Fibroblast of skin of back (primary cell): ENCODE measurements at regions not wholly inside any gene's neighbourhood (a gene's known extent, or its start where the extent isn't known, plus 50 kb on each side); places are given as distances from the start of the nearest gene placed in this dataset.
"Not testable (repeated sequence)": the region's sequence is repeated elsewhere in the genome, so short reads cannot be mapped to it uniquely, and the experiment has no call there.

Experiments
- DNase-seq: peaks from one replicate; pipeline ENCODE4 v3.0.0-alpha.2; 2013

DNA sequence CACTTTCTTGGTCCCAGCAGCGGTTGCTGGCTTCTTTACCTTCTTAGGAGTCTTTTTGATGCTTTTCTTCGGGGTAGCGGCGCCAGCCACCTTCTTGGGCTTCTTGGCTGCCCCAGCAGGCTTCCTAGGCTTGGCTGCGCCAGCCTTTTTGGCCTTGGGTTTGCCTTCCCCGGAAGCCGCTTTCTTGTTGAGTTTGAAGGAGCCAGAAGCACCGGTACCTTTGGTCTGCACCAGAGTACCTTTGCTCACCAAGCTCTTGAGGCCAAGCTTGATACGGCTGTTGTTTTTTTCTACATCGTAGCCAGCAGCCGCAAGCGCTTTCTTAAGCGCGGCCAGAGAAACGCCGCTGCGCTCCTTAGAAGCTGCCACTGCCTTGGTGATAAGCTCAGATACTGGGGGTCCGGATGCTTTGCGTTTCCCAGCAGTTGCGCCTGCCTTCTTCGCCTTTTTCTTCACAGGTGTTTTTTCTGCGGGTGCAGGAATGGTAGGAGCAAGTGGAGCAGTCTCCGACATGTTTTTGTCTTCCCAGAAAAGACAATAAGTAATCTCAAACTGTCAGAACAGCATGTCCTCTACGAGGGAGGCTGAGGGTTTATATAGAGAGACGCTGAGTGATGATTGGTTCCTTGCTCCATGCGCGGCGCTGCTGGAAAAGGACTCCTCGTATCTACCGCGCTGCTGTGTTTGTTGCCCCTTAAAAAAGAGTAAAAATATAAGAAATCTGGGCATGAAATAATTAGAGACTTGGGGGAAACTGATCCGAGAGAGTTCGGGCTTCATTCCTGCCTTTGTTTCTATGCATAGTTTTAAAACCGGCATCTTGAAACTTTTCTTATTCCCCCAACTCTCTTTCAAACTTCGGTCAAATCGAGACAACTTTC lies 130.3 kb upstream of the BTN3A2 start:
- peak; percentile 91 for DNase-seq

DNA sequence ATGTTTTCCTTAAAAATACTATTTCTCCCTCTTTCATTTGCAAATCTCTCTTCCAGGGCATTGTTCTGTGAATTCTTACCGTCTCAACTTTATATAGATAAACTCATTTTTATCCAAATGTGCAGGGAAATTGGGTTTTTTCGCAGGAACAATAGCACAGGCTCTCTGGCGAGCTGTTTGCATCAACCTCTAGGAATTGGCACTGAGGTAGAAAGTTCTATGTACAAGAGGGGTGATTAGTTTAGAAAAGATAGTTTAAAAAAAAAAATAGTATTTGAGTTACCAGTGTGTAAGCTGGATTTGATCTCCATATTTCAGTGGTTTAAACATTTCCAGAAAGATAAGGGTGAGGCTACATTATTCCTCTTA lies 129.7 kb upstream of the BTN3A2 start:
- DNase-seq, result peak; percentile 24

DNA sequence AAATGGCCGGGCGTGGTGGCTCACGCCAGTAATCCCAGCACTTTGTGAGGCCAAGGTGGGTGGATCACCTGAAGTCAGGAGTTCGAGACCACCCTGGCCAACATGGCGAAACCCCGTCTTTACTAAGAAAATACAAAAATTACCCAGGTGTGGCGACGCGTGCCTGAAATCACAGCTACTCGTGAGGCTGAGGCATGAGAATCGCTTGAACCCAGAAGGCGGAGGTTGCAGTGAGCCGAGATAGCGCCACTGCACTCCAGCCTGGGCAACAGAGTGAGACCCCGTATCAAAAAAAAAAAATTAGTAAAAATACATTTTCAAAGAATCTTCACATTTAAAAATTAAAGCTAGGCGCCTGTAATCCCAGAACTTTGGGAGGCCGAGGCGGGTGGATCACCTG lies 125.6 kb upstream of the BTN3A2 start:
- not testable (repeated sequence) for DNase-seq

DNA sequence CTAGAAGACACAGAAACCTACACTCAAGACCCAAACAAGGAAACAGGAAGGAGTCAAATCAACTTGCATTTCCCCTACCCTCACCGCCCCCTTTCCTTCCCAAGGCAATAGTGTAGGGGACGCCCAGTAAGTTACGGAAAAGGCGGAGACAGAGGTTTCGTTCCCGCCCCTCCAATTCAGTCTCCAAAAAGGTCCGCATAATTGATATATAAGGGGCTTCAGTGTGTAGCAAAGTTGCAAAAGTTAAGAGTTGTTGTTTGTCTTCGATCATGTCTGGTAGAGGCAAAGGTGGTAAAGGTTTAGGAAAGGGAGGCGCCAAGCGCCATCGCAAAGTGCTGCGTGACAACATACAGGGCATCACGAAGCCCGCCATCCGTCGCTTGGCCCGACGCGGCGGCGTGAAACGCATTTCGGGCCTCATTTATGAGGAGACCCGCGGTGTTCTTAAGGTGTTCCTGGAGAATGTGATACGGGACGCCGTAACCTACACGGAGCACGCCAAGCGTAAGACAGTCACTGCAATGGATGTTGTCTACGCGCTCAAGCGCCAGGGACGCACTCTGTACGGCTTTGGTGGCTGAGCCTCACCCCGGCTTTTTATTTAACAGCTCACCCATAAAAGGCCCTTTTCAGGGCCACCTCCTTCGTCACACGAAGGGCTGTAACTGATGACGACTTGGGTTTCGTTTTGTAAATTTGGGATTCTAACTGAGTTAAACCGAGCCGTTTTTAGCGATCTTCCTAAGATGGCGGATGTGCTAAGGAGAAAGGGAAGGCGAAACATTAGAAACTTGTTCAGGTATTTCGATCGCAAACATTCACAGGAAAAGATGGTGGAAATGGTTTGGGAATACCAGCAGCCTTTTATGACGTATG lies 124.6 kb upstream of the BTN3A2 start:
- DNase-seq, result peak; percentile 94

DNA sequence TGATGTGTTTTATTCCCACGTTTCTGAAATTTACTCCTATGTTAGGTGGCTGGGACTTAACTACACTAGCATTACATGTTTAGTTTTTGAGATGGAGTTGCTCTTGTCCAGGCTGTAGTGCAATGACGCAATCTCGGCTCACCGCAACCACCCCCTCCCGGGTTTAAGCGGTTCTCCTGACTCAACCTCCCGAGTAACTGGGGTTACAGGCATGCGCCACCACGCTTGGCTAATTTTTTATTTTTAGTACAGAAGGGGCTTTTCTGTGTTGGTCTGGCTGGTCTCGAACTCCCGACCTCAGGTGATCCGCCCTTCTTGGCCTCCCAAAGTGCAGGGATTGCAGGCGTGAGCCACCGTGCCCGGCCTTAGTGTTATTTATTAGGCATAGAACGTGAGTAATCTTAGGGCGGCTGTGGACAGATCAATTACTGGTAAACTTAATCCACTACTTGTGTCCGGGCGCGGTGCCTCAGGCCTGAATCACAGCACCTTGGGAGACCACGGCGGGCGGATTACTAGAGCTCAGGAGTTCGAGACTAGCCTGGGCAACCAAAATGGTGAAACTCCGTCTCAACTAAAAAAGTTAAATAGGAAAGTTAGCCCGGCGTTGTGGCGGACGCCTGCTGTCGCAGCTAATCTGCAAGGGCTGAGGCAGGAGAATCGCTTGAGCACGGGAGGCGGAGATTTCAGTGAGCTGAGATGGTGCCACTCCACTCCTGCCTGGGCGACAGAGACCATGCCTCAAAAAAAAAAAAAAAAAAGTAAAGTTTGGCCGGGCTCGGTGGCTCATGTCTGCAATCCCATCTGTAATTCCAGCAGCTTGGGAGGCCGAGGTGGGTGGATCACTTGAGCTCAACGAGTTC lies 123.7 kb upstream of the BTN3A2 start:
- DNase-seq, result peak; percentile 74

DNA sequence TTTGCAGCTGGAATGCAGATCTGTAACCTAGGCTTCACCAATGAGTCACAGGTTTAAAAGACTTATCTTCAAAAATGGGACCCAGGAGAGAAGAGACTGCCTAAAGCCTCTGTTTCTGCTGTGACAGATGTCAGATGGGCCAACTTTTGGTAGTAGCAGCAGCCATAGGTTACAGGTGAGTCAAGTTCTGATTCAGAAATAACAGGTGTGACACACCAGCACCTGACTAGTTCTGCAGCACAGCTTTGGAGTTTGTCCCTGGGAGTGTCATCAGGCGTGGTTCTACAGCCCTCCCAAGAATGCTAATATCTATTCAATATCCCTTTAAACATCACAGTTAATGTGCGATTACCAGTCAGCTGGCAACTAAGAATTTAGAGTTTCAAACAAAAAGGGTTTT lies 121.9 kb upstream of the BTN3A2 start:
- no peak for DNase-seq

DNA sequence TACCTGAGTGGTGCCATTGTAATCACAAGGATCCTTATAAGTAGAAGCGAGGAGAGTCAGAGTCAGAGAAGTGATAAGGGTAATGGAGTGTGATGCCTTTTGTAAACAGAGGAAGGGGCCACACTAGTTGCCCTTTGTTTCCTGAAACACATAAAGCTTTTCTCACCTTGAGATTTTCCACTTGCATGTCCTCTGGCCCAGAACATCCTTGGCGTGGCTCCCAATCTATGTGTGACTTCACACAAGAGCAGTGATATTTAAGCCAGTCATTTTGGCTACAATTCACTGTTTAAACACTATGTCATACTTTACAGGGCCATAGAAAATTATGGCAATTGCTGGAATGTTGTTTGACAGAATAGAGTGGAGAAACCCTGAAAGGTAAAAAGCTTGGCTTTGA lies 121.2 kb upstream of the BTN3A2 start:
- no peak for DNase-seq

DNA sequence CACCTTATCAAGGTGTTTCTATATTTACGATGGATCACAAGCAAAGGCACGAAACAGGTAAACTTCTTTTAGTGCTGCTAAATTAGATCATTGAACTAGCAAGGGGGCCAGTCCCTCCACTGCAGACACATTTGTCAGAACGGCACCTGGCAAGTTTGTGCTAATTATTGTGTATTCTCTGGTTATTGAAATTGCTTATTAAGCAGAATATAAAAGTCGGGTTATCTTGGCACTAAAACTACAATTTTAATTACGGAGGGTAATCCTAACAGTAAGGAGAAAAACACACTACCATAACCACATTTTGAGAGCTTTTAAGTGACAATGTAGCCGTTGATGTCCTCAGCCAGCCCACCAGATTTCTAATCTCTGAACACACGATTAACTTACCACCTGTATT lies 118.9 kb upstream of the BTN3A2 start:
- DNase-seq, result no peak

DNA sequence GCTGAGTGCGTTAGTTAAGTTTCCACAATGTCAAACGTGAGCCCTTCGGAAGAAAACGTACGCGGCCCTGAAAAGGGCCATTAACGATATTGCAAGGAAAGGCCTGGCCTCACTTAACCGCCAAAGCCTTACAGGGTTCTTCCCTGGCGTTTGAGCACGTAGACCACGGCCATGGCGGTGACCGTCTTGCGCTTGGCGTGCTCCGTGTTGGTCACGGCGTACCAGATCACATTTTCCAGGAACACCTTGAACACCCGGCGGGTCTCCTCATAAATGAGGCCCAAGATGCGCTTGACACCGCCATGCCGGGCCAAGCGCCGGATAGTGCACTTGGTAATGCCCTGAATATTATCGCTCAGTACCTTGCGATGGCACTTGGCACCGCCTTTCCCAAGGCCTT lies 118.4 kb upstream of the BTN3A2 start:
- no peak for DNase-seq

DNA sequence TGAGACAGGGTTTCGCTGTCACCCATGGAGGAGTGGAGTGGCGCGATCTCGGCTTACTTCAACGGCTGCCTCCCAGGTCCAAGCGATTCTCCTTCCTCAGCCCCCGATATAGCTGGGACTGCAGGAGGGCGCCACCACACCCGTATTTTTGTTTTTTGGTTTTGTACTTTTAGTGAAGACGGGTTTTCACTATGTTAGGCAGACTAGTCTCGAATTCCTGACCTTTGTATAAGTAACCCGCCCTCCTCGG lies 115.4 kb upstream of the BTN3A2 start:
- no peak for DNase-seq

DNA sequence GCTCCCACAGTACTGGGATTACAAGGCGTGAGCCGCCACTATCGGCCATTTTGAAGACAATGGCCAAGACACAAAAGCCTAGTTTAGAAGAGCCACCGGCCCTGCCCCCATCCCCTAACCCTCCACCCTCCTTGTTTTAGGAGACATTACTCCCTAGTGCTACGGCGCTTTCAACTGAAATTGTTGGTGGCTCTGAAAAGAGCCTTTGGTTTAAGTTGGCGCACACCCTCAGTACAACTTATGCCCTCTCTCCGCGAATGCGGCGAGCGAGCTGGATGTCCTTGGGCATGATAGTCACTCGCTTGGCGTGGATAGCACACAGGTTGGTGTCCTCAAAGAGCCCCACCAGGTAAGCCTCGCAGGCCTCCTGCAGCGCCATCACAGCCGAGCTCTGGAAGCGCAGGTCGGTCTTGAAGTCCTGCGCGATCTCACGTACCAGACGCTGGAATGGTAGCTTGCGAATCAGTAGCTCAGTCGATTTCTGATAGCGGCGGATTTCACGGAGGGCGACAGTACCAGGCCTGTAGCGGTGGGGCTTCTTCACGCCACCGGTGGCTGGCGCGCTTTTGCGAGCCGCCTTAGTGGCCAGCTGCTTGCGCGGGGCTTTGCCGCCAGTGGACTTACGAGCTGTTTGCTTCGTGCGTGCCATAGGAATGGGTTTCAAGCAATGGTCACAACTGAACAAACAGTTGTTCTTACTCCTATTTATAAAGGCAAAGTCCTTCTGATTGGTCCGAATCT lies 114.9 kb upstream of the BTN3A2 start:
- DNase-seq, result peak; percentile 85

DNA sequence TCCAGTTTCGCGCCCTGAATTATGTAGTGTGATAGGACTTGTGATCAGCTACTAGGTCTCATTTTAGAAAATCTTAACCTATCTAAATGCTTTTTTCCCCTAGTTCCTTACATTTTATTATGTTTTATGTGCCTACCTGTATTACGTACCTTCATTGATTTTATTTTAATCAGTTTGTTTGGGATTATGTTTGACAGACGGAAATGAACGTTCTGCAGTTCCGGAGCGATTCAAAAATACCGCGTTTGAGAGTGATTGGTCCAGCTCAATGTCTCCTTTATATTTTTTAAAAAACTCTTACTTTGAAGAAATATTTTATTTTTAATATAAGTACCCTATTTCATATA lies 114.3 kb upstream of the BTN3A2 start:
- no peak for DNase-seq

DNA sequence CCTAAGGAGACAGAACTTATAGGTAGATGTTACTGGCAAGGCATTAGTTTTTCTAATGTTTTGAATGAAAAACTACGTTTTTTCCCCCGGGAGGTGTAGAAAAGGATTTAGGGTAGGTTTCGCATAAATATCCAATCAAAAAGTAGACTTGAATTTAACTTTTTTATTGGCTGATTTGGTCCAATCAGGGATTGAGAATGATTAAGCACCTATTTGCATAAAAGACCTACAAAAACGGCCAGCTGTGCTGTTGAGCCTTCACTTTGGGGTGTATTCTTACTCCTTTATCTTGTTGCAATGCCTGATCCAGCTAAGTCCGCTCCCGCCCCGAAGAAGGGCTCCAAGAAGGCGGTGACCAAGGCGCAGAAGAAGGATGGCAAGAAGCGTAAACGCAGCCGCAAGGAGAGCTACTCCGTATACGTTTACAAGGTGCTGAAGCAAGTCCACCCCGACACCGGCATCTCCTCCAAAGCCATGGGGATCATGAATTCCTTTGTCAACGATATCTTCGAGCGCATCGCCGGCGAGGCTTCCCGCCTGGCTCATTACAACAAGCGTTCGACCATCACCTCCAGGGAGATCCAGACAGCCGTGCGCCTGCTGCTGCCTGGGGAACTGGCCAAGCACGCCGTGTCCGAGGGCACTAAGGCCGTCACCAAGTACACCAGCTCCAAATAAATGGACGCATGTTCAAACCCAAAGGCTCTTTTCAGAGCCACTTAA lies 113.5 kb upstream of the BTN3A2 start:
- DNase-seq, result peak; percentile 93

DNA sequence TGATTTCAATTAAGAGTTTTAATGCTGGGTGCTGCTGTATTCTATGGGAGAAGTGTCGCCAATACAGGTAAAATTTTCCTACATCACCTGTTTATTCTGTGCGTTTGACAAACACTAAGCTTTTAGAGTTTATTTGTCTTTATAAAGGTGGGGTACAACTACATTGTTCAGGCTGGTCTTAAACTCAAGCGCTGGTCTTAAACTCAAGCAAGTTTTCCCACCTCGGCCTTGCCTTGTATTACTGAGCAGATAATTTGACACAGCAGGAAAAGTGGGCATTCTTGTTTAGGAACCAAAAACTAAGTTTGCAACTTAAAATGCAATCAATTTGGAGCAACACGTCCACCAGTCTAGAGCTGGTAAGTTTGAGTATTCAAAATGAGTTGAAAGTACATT lies 112.9 kb upstream of the BTN3A2 start:
- DNase-seq, result no peak

DNA sequence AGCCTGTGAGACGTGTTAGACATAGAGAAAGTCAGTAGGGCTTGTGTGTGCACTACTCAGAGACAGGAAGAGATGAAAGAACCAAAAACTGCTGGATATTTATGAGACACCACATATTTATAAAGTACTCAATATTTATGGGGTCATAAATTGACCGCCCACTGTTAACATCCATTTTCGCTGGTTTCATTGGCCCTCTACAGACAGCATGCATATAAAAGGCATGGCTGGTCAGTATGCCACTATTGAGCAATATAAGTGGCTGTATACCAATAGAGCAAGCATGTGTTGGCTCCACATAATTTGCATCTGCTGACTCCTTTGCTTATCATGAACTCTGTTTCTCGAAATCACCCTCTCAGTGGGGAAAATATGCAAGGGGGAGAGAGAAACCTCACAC lies 110.3 kb upstream of the BTN3A2 start:
- DNase-seq, result no peak

DNA sequence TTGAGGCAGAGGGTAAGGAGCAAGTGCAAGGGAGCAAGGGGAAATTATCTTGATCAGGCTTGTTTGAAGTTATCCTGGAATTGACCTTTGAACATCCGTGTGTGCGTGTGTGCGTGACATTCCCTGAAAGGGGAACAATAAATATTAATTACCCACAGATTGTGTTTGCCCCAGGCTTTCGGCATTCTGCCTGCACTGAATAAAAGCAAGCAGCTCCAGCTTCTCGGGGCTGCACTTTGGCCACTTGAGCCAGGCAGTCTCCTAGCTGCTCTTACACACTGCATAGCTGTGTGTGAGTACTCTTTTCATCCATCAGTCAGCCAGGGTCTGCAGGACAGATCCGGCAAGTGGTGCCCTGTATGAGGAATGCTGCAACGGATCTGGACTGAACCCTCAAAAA lies 107.7 kb upstream of the BTN3A2 start:
- DNase-seq, result no peak

DNA sequence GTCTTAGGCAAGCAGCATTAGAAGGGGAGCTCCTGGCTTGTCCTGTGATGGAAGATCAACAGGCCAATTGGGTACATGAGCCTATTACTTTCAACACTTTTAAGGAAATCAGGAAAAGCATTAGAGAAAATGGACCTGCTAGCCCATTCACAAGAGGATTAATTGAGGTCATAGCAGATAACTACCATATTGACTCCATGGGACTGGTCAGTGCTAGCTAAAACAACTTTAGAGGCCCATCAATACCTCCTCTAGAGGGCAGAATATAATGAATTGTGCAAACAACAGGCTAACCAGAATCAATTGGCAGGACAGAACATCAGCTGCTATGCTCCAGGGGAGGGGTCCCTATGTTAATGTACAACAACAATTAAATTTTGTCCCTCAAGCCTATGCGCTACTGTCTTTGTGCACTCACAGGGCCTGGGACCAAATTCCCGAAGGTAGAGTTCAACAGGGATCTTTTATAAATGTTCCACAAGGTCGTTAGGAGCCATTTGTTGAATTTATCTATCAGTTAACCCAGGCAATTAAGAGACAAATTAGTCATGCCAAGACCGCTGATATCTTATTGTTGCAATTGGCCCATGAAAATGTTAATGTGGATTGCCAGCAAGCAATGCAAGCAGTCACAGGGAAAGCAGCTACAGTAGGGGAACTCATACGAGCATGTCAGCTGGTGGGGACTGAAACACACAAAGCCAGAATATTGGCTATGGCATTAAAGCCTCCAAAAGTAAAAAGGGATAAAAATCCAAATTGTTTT lies 106.6 kb upstream of the BTN3A2 start:
- DNase-seq, result no peak

DNA sequence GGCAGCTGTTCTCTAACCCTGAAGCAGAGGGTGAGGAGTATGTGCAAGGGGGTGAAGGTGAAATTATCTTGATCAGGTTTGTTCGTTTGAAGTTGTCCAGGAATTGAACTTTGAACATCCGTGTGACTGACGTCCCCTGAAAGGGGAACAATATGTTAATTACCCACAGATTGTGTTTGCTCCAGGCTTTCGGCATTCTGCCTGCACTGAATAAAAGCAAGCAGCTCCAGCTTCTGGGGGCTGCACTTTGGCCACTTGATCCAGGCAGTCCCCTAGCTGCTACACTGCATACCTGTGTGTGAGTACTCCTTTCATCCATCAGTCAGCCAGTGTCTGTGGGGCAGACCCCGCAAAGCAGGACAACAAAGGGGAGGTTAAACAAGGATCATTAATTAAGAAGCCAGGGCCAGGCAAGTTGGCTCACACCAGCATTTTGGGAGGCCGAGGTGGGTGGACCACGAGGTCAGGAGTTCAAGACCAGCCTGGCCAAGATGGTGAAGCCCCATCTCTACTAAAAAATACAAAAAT lies 104.8 kb upstream of the BTN3A2 start:
- no peak for DNase-seq

DNA sequence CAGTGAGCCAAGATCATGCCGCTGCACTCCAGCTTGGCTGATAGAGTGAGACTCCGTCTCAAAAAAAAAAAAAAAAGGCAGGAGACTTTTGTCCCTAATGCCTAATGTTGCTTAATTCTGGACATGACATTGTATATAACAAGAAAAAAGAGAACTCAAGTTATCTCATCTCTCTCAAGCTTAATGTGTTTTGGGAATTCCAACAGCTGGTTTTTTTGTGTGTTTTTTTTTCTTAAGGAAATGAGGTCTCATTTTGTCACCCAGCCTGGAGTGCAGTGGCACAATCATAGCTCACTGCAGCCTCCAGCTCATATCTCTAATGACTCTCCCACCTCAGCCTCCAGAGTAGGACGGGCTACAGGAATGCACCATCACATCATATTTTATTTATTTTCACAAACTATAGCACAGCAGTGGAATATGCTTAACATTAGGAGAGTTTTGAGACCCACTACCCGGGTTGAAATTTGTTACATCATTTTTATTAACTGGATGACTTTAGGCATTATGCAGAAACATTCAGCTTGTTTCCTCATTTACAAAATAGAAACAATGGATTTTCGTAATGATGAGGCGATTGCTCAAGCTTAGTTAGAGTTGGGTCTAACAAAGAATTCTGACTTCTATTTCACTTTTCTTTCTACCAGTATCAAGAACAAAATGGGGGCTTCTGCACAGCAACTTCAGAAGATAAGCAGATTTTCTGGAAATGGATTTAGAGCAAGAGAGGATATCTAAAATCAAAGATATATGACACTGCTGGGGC lies 104.1 kb upstream of the BTN3A2 start:
- DNase-seq, result no peak

DNA sequence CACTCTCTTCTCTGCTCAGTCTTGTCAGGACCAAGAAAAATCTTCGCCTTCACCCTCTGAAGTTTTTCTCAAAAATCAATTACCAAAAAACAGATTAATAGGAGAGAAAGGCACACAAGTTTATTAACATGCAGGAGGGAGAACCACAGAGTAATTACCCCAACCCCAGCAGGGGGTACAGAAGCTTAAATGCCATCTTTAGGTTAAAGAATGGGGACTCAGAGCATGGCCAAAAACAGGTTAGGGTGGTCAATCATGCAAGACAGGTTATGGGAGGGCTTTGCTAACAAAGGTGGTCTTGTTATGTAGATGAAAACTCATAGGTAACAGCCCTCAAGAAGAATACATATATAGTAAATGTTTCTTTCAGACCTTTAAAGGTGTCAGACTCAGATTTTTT lies 100.5 kb upstream of the BTN3A2 start:
- no peak for DNase-seq
